IMR-90 (cell line): ENCODE measurements at regions not wholly inside any gene's neighbourhood (a gene's known extent, or its start where the extent isn't known, plus 50 kb on each side); places are given as distances from the start of the nearest gene placed in this dataset.

ENCODE experiments used
- ATAC-seq: fragments of 200-7000 bp; cut with Tn5 transposase; 2 replicates; pipeline ENCODE4 v1.9.1; 2020; ENCODE audit warnings: low read depth, mild to moderate bottlenecking, moderate library complexity
- BruUV-seq: library from RNA; stranded (reverse); fragments of 400-500 nt; replicated peaks from 2 replicates; lab custom pipeline; 2021; lab: Mats Ljungman, UMichigan
- CTCF ChIA-PET: fragments of 300-600 bp; formaldehyde crosslinking; extraction: SDS; loops from one replicate; lab custom pipeline; 2021; ENCODE audit warnings: antibody characterized with exemption; lab: Yijun Ruan, JAX
- POLR2A ChIA-PET: fragments of 300-600 bp; sonication (Branson Sonifier 250); formaldehyde crosslinking; loops from one replicate; lab custom pipeline; 2022; ENCODE audit warnings: antibody characterized with exemption; ENCODE audit not compliant: unreplicated experiment; lab: Charles Lee
- DNase-seq: peaks from one replicate; pipeline ENCODE4 v3.0.0; 2013
- H2AFZ ChIP-seq: replicated peaks from 2 replicates; pipeline ENCODE3; 2013; ENCODE audit warnings: low read length, mild to moderate bottlenecking; ENCODE audit not compliant: poor library complexity
- H2AK5ac ChIP-seq: 2 replicates; pipeline ENCODE4 v1.6.1; 2013; ENCODE audit warnings: low read depth, low read length, inconsistent platforms
- H2AK9ac ChIP-seq: replicated peaks from 2 replicates; pipeline ENCODE3; 2013; ENCODE audit warnings: mild to moderate bottlenecking, low read depth, low read length, moderate library complexity; ENCODE audit not compliant: poor library complexity
- H2BK120ac ChIP-seq: 2 replicates; pipeline ENCODE4 v1.6.1; 2013; ENCODE audit warnings: low read depth, low read length, inconsistent platforms
- H2BK15ac ChIP-seq: 3 replicates; pipeline ENCODE4 v1.6.1; 2013; ENCODE audit warnings: low read depth, low read length, inconsistent platforms
- H2BK20ac ChIP-seq: 2 replicates; pipeline ENCODE4 v1.6.1; 2013; ENCODE audit warnings: low read depth, mild to moderate bottlenecking, inconsistent platforms, low read length, moderate library complexity
- H2BK5ac ChIP-seq: 2 replicates; pipeline ENCODE4 v1.6.1; 2013; ENCODE audit warnings: mild to moderate bottlenecking, low read depth, low read length, inconsistent platforms; ENCODE audit not compliant: poor library complexity, severe bottlenecking
- H3K14ac ChIP-seq: replicated peaks from 2 replicates; pipeline ENCODE4 v1.6.1; 2013; ENCODE audit warnings: low read depth, low read length, inconsistent platforms
- H3K18ac ChIP-seq: 2 replicates; pipeline ENCODE4 v1.6.1; 2013; ENCODE audit warnings: low read depth, low read length, control low read depth
- H3K23ac ChIP-seq: 2 replicates; pipeline ENCODE4 v1.6.1; 2013; ENCODE audit warnings: low read depth, low read length, inconsistent platforms
- H3K27ac ChIP-seq: 2 replicates; pipeline ENCODE4 v1.5.1; 2013; ENCODE audit warnings: mild to moderate bottlenecking, control low read depth, low read length; ENCODE audit not compliant: insufficient read depth
- H3K27me3 ChIP-seq: 2 replicates; pipeline ENCODE4 v1.6.1; 2013; ENCODE audit warnings: low read length; ENCODE audit not compliant: control insufficient read depth, insufficient read depth
- H3K36me3 ChIP-seq: 2 replicates; pipeline ENCODE4 v1.6.1; 2013; ENCODE audit warnings: low read length, mixed read lengths; ENCODE audit not compliant: control insufficient read depth, insufficient read depth
- H3K4ac ChIP-seq: 2 replicates; pipeline ENCODE4 v1.6.1; 2013; ENCODE audit warnings: low read depth, low read length, inconsistent platforms
- H3K4me1 ChIP-seq: 2 replicates; pipeline ENCODE4 v1.6.1; 2013; ENCODE audit warnings: low read length, mixed read lengths; ENCODE audit not compliant: control insufficient read depth, insufficient read depth
- H3K4me2 ChIP-seq: 2 replicates; pipeline ENCODE4 v1.6.1; 2013; ENCODE audit warnings: low read depth, mild to moderate bottlenecking, control low read depth, low read length, moderate library complexity
- H3K4me3 ChIP-seq: 2 replicates; pipeline ENCODE4 v1.5.1; 2013; ENCODE audit warnings: low read depth, mild to moderate bottlenecking, control low read depth, low read length, moderate library complexity; ENCODE audit not compliant: insufficient read depth
- H3K56ac ChIP-seq: 2 replicates; pipeline ENCODE4 v1.6.1; 2013; ENCODE audit warnings: low read length, inconsistent platforms; ENCODE audit not compliant: insufficient read depth; ENCODE audit errors: extremely low read depth
- H3K79me1 ChIP-seq, 2 experiments: 2 replicates each; pipeline ENCODE4 v1.6.1; 2013; ENCODE audit warnings: low read length in 2 of 2, inconsistent platforms in 1 of 2, low read depth in 1 of 2
- H3K9ac ChIP-seq: 2 replicates; pipeline ENCODE4 v1.6.1; 2013; ENCODE audit warnings: low read depth, low read length, control low read depth
- H3K9me1 ChIP-seq: 2 replicates; pipeline ENCODE4 v1.6.1; 2013; ENCODE audit warnings: low read length, inconsistent platforms; ENCODE audit not compliant: insufficient read depth
- H3K9me3 ChIP-seq: 2 replicates; pipeline ENCODE4 v1.6.1; 2013; ENCODE audit warnings: low read length; ENCODE audit not compliant: control insufficient read depth, insufficient read depth
- H4K20me1 ChIP-seq: 2 replicates; pipeline ENCODE4 v1.6.1; 2013; ENCODE audit warnings: low read length, inconsistent platforms; ENCODE audit not compliant: insufficient read depth
- H4K5ac ChIP-seq: 2 replicates; pipeline ENCODE4 v1.6.1; 2013; ENCODE audit warnings: mild to moderate bottlenecking, low read depth, low read length, control low read depth
- H4K8ac ChIP-seq, 2 experiments: 2 replicates each; pipeline ENCODE4 v1.6.1; 2013; ENCODE audit warnings: low read depth in 2 of 2, low read length in 2 of 2, control low read depth in 1 of 2, inconsistent platforms in 1 of 2
- H4K91ac ChIP-seq: 2 replicates; pipeline ENCODE4 v1.6.1; 2013; ENCODE audit warnings: low read depth, low read length, inconsistent platforms; ENCODE audit not compliant: insufficient read depth
- BHLHE40 ChIP-seq: fragments of 150-350 bp; IDR thresholded peaks from 2 replicates; pipeline ENCODE4 v1.6.1; 2016; ENCODE audit warnings: mild to moderate bottlenecking, low read depth, low read length
- CEBPB ChIP-seq: IDR thresholded peaks from 2 replicates; pipeline ENCODE4 v1.6.1; 2012; ENCODE audit warnings: low read depth, low read length, improper control_type of control experiment
- CHD1 ChIP-seq: IDR thresholded peaks from 2 replicates; pipeline ENCODE4 v1.6.1; 2012; ENCODE audit warnings: low read depth, low read length, improper control_type of control experiment
- CTCF ChIP-seq: conservative IDR thresholded peaks from 2 replicates; pipeline ENCODE4 v1.5.1; 2012; ENCODE audit warnings: mild to moderate bottlenecking, low read depth, low read length, improper control_type of control experiment
- ELK1 ChIP-seq: fragments of 150-350 bp; IDR thresholded peaks from 2 replicates; pipeline ENCODE4 v1.6.1; 2016; ENCODE audit warnings: low read depth, mild to moderate bottlenecking, low read length, moderate library complexity, borderline replicate concordance
- FOS ChIP-seq: fragments of 150-350 bp; IDR thresholded peaks from 2 replicates; pipeline ENCODE4 v1.6.1; 2016; ENCODE audit warnings: low read depth, low read length
- MAFK ChIP-seq: IDR thresholded peaks from 2 replicates; pipeline ENCODE4 v1.6.1; 2012; ENCODE audit warnings: low read depth, low read length, improper control_type of control experiment
- MAZ ChIP-seq: IDR thresholded peaks from 2 replicates; pipeline ENCODE4 v1.6.1; 2012; ENCODE audit warnings: low read depth, mild to moderate bottlenecking, low read length, improper control_type of control experiment, moderate library complexity, borderline replicate concordance
- MXI1 ChIP-seq: IDR thresholded peaks from 2 replicates; pipeline ENCODE4 v1.6.1; 2012; ENCODE audit warnings: low read depth, mild to moderate bottlenecking, low read length, moderate library complexity, borderline replicate concordance
- NFE2L2 ChIP-seq: fragments of 150-350 bp; IDR thresholded peaks from 2 replicates; pipeline ENCODE4 v1.6.1; 2016; ENCODE audit warnings: low read depth, mild to moderate bottlenecking, low read length
- POLR2A ChIP-seq: IDR thresholded peaks from 2 replicates; pipeline ENCODE4 v1.6.1; 2012; ENCODE audit warnings: mild to moderate bottlenecking, low read depth, low read length
- RAD21 ChIP-seq: IDR thresholded peaks from 2 replicates; pipeline ENCODE4 v1.6.1; 2012; ENCODE audit warnings: low read length, improper control_type of control experiment
- RCOR1 ChIP-seq: IDR thresholded peaks from 2 replicates; pipeline ENCODE4 v1.6.1; 2012; ENCODE audit warnings: mild to moderate bottlenecking, low read length, improper control_type of control experiment; ENCODE audit not compliant: insufficient replicate concordance
- RFX5 ChIP-seq: IDR thresholded peaks from 2 replicates; pipeline ENCODE4 v1.8.0; 2012; ENCODE audit warnings: low read depth, mild to moderate bottlenecking, low read length, moderate library complexity
- SMC3 ChIP-seq: fragments of 150-350 bp; IDR thresholded peaks from 2 replicates; pipeline ENCODE4 v1.6.1; 2016; ENCODE audit warnings: low read depth, mild to moderate bottlenecking, antibody characterized with exemption, low read length, moderate library complexity
- USF2 ChIP-seq: fragments of 150-350 bp; IDR thresholded peaks from 2 replicates; pipeline ENCODE4 v1.6.1; 2017; ENCODE audit warnings: mild to moderate bottlenecking, antibody characterized with exemption, low read length, low read depth
- WGBS, 2 experiments: methylation state at CpG; one replicate each; pipeline versions ENCODE4 v1.1.5 to v1.1.7; 2013; ENCODE audit warnings: missing lambda C conversion rate in 2 of 2; ENCODE audit not compliant: insufficient read length in 1 of 2; ENCODE audit errors: extremely low coverage in 2 of 2; 5-methylcytosine and 5-hydroxymethylcytosine counted together
- dilution Hi-C: fragments of 300-500 bp; cut with HindIII; formaldehyde crosslinking; loops from one replicate; pipeline ENCODE4 v1.14.3; 2018; ENCODE audit warnings: low sequenced_read_pairs; ENCODE audit not compliant: unreplicated experiment
- in situ Hi-C: fragments of 300-500 bp; cut with MboI; formaldehyde crosslinking; loops from 3 replicates; pipeline ENCODE4 v1.14.3; 2019; ENCODE audit warnings: low sequenced_read_pairs, inconsistent platforms, mixed read lengths
- intact Hi-C: fragments of 100-400 bp; cut with micrococcal nuclease; formaldehyde crosslinking; loops from 2 replicates; pipeline ENCODE4 v1.10.0; 2022

GRCh38 chr1:194445244-194445643 is 1258.8 kb upstream of the B3GALT2 start:
- DNase-seq (no peak), ATAC-seq (no peak)
- intact Hi-C loops (no loop called here), in situ Hi-C loops (no loop called here), dilution Hi-C loops (no loop called here)
- no peak overlapping the region for H3K23ac ChIP-seq
- H4K91ac ChIP-seq: no peak overlapping the region
- WGBS, 2 experiments: no CpG with 5 or more reads among the region's 2 CpGs
- no peaks in the 10 kb centered on the region for H4K20me1 ChIP-seq
- no peak overlapping the region for H3K4me3 ChIP-seq
- TF ChIP-seq SMC3 (no peak), MAFK (no peak), BHLHE40 (no peak), RFX5 (no peak), NFE2L2 (no peak), CEBPB (no peak), RAD21 (no peak), MXI1 (no peak), CTCF (no peak), ELK1 (no peak), RCOR1 (no peak), POLR2A (no peak), CHD1 (no peak), MAZ (no peak), USF2 (no peak), FOS (no peak)
- CTCF ChIA-PET: interaction anchor here (0.6 kb wide), 1 partner anchor 299 kb away, joined by 3 read pairs; no protein-coding TSS in a partner anchor
- H3K9ac ChIP-seq: no peak overlapping the region
- H4K8ac ChIP-seq: no peak overlapping the region
- H3K4me2 ChIP-seq: no peak overlapping the region
- no peaks in the 10 kb centered on the region for H3K9me3 ChIP-seq
- no peaks in the 10 kb centered on the region for H3K79me1 ChIP-seq
- H2BK20ac ChIP-seq: no peak overlapping the region
- H4K5ac ChIP-seq: no peak overlapping the region
- no peak overlapping the region for H2BK5ac ChIP-seq
- H3K14ac ChIP-seq: no peak overlapping the region
- no peaks in the 10 kb centered on the region for H3K36me3 ChIP-seq
- BruUV-seq: no TSS peak
- no peak overlapping the region for H3K4ac ChIP-seq
- no peak overlapping the region for H3K18ac ChIP-seq
- H2AFZ ChIP-seq: no peak overlapping the region
- H3K9me1 ChIP-seq: no peaks in the 10 kb centered on the region
- no peak overlapping the region for H2BK120ac ChIP-seq
- H3K4me1 ChIP-seq: no peaks in the 10 kb centered on the region
- H2AK9ac ChIP-seq: no peak overlapping the region
- no peak overlapping the region for H2BK15ac ChIP-seq
- H2AK5ac ChIP-seq: no peak overlapping the region
- no peak overlapping the region for H3K56ac ChIP-seq
- no peaks in the 10 kb centered on the region for H3K27me3 ChIP-seq
- POLR2A ChIA-PET: no interaction called here
- H3K27ac ChIP-seq: no peak overlapping the region
